SKM-1 treated with dmso at 0.1 percent for 144 hours (cell line): ENCODE measurements at regions not wholly inside any gene's neighbourhood (a gene's known extent, or its start where the extent isn't known, plus 50 kb on each side); places are given as distances from the start of the nearest gene placed in this dataset.
A peak's percentile ranks its signal among the peaks of the same experiment; 100 is the strongest.
"Not testable (repeated sequence)": the region's sequence is repeated elsewhere in the genome, so short reads cannot be mapped to it uniquely, and the experiment has no call there.

Experiments
- DNase-seq: peaks from one replicate; lab custom pipeline; 2025; ENCODE audit not compliant: unreplicated experiment; lab: John Stamatoyannopoulos, UW

DNA sequence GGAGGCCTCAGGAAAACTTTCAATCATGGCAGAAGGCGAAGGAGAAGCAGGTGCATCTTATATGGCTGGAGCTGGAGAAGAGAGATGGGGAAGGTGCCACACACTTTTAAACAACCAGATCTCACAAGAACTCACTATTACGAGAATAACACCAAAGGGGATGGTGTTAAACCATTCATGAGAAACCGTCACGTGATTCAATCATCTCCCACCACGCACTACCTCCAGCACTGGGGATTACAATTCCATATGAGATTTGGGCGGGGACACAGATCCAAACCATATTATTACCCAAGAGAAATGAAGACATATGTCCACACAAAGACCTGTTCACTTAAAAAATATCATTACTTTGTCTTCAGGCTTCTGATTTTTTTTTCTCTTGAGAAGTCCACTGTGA lies 518.5 kb downstream of the DCDC2C start:
- no peak for DNase-seq

GRCh38 chr2:4244422-4244821 lies 541.0 kb downstream of the DCDC2C start:
- DNase-seq, result not testable (repeated sequence)

GRCh38 chr2:4246364-4247131 lies 543.2 kb downstream of the DCDC2C start:
- no peak for DNase-seq

GRCh38 chr2:4247791-4248190 lies 544.4 kb downstream of the DCDC2C start:
- no peak for DNase-seq

GRCh38 chr2:4255491-4255890 lies 552.1 kb downstream of the DCDC2C start:
- DNase-seq, result no peak

GRCh38 chr2:4256351-4256750 lies 553.0 kb downstream of the DCDC2C start:
- DNase-seq, result no peak

GRCh38 chr2:4258563-4258962 lies 555.2 kb downstream of the DCDC2C start:
- no peak for DNase-seq

GRCh38 chr2:4265936-4266335 lies 562.6 kb downstream of the DCDC2C start:
- no peak for DNase-seq

DNA sequence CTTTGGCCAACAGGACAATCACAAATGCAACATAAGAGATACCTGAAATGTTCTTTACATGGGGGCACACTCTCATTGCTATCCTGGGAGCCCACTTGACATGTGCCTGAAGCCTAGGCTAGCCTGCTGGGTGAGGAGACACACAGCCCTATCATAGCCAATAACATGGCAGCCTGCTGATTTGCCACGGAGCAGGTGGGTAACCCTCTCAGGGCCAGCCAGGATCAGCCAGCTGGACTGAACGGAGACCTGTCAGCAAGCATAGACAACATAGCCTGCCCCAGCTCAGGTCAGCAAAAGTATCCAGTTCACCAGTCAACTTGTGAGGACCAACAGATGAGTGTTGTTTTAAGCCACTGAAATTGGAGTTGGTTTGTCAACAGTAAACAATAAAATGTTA lies 566.5 kb downstream of the DCDC2C start:
- no peak for DNase-seq

DNA sequence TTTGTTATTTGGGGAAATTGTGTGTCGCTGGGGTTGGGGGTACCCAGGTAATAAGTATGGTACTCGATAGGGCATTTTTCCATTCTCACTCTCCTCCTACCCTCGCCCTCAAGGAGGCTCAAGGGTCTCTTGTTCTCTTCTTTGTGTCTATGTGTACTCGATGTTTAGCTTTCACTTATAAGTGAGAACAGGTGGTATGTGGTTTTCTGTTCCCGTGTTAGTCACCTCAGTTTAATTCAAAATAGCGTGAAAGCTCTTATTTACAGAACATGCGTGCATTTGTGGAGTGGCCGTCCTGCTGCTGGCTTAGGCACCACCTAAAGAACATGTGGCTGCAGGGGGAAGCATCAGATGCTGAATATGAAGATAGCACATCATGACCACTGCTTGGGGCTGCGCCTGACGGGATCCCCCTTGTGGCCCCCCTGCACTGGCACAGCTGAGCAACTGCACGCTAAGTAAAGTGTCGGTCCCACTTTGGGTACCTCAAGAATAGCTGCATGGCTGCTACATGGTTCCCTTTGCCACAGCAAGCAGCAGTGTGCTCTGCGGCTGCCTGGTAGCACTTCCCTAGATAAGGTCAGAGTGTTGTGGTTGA lies 569.0 kb downstream of the DCDC2C start:
- no peak for DNase-seq

DNA sequence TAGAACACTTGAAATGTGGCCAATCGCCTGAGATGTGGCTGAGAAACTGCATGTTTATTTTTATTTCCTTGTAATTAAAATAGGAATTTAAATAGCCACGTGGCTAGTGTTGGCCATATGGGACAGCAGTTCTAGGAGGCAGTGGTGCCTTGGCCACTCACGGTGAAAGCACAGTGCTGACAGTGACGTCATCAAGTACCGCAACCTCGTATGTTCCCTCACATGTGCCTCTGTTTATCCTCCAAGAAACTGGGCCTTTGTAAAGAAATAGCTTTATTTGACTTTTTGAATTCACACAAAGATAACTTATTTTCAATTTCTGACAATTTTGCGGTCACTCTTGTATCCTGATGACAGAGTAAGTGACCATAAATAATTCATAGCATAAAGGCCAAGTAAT lies 575.0 kb downstream of the DCDC2C start:
- DNase-seq, result no peak

GRCh38 chr2:4279431-4279830 lies 576.1 kb downstream of the DCDC2C start:
- DNase-seq, result no peak

DNA sequence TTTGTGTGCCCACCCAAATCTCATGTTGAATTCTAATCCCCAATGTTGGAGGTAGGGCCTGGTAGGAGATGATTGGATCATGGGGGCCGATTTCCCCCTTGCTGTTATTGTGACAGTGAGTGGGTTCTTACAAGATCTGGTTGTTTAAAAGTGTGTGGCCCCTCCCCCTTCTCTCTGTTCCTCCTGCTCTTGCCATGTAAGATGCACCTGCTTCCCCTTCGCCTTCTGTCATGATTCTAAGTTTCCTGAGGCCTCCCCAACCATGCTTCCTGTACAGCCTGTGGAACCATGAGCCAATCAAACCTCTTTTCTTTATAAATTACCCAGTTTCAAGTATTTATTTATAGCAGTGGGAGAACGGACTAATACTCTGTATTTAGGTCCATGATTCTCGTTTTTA lies 588.1 kb downstream of the DCDC2C start:
- DNase-seq, result no peak

DNA sequence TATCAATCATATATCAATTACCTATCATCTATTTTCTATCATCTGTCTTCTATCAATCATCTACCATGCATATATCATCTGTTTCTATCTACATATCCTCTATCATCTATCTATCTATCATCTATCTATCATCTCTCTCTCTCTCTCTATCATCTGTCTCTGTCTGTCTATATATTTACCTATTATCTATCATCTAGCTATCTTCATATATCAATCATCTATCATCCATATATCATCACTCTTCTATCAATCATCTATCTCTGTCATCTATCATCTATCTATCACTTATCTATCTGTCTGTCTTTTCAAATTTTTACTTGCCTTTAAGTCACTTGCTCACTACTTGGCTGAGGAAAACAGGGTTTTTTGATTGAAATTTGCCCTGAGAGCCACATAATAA lies 592.3 kb downstream of the DCDC2C start:
- no peak for DNase-seq

DNA sequence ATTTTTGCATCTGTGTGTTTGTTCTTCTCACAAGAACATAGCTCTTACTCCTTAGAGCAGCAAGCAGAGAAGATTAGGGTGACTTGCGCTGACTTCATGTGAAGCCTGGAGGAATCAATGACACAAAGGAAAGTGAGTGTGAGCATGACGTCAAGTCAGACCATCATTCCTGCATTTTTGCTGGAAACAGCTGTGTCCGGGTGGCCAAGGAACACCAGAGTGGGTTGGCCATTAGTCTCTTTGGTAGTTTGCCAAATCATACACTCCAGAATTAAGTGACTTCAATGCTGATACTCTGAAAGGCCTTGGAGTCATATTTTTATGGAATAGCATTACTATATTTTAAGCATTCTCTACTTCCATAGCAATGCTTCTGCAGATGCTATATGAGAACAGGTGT lies 597.2 kb downstream of the DCDC2C start:
- DNase-seq, result no peak

DNA sequence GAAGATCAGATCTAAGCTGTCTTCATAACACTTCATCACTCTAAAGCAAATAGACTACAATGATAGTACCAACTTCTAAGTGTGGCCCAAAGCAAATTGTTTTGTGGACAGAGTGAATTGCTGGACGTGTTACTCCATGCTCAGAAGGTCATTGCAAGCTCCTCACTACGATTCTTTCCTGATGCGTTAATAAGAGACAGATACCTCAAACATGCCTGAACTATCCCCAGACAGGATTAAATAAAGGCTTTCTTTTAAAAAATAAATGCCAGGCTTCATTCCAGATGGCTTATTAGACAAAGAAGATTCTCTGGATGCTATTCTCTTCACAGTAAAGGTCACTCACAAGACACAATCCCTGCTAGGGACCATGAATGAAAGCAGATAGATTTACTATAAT lies 621.2 kb downstream of the DCDC2C start:
- DNase-seq, result no peak

DNA sequence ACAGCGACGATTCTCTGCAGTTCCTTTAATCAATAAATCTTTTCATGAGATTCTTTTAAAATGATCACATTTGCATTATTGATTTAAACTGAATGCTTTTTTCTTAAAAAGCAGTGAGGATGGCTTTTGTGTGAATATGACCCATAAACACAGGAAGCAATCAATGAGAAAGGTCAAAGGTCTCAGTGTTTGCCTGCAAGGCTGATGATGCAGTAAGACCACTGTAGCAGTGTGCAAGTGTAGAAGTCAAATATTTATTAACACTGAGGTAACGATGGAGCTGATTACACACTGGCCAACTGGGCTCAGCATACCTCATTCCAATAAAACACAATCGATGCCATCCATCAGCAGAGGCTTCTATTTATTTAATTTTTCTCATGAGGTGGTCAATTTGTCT lies 633.5 kb downstream of the DCDC2C start:
- DNase-seq, result no peak

GRCh38 chr2:4338345-4338744 lies 635.0 kb downstream of the DCDC2C start:
- DNase-seq, result no peak

GRCh38 chr2:4340536-4340935 lies 637.2 kb downstream of the DCDC2C start:
- no peak for DNase-seq

- DNase-seq, result no peak
These were observed 643.3 kb downstream of the DCDC2C start for GRCh38 chr2:4346628-4347027.

DNA sequence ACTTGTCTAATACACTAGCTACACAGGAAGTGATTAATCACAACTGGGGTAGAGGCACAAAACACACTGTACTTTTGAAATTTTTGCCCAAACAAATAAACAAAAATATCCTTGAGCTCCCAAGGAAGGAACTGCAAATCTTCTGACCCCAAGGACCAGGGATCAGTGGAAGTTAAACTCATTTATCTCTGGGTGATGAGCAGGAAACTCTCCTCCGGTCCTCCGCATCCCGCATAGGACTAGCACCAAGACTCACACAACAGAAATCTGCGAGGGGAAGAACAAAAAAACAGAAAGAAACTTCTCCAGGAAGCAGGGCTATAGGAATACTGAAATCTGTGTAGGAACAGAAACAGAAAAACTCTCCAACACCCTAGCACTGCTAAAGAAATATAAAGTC lies 650.3 kb downstream of the DCDC2C start:
- DNase-seq, result no peak

DNA sequence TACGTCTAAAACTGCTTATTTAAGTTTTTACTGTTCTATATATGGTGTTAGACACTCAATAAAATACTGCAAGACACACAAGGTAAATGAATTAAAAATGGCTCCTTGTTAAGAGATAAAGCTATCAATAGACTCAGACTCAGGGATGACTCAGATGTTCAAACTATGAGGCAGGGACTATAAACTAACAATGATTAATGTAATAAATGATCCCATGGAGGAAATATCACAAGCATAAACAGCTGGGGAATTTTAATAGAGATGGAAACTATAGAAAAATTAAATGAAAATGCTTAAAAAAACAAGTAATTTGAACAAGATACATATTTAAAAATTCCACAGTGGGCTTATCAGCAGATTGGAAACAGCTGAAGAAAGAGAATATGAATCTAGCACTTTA lies 650.8 kb downstream of the DCDC2C start:
- DNase-seq, result no peak

DNA sequence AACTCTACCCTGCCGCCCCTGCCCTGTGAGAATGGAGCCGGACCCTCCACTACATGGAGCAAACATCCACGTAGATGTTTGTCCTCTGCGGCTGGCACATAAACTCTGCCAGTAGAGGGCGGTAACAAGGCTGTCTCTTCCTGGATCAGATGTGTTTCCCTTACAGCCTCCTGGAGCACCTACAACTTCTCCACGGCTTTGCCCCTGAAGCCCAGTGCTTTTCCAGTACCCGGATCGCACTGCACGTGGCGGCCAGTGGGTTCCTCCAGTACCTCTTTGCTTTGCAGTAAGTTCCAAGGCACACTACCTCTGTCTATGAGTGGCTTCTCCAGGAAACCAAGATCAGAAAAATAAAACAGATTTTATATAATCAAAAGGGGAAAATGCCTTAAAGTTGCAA lies 651.3 kb downstream of the DCDC2C start:
- DNase-seq, result peak; percentile 24
